GDM1 (cell line): ENCODE measurements at regions not wholly inside any gene's neighbourhood (a gene's known extent, or its start where the extent isn't known, plus 50 kb on each side); places are given as distances from the start of the nearest gene placed in this dataset.
"Not testable (repeated sequence)": the region's sequence is repeated elsewhere in the genome, so short reads cannot be mapped to it uniquely, and the experiment has no call there.

Experiments used
- DNase-seq: peaks from one replicate; lab custom pipeline; 2025; lab: John Stamatoyannopoulos, UW

DNA sequence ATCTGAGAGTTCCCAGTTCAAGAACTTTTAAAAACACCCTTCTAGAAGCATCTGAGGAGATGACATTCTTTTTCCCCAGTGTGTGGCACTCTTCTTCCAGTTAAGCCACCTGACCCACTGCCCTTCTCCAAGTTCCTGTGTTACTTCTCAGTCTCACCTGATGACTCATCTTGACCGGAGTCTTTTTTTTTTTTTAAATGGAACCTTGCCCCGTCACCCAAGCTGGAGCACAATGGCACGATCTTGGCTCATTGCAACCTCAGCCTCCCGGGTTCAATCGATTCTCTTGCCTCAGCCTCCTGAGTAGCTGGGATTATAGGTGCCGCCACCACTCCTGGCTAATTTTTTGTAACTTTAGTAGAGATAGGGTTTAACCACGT is 224.1 kb upstream of the DAB2 start:
- DNase-seq: no peak

DNA sequence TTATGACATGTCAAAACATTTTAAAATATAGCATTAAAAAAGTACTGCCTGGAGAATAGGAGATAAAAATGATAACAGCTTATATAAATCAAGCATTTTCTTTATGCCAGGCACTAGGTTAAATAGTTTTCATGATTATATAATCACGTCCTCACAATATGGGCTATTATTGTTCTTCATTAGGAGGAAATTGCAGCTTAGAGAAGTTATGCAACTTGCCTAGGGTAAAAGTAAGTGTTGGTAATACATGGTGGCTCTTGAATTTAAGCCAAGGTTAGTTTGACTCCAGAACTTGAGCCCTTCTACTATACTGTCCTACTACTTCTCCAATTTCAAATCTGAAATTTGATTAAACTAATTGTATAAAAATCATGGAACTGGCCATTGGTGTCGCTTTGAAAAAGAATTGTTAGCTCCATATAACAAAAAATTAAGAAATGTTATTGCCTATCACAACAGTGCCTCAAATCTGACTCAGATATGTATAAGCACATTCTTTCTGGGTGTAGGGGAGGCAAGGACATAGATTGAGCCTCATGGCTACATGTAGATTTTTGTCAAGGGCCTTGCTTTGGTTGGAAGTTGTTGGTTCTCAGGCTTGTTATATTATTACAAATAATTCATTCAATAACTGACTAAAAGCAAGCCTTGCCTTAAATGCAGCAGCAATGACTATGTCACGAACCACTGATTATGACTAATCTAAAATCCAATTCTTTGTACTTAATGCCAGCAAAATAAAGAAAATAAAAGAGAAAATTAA is 223.5 kb upstream of the DAB2 start:
- DNase-seq: no peak

GRCh38 chr5:39640552-39640951 is 215.8 kb upstream of the DAB2 start:
- no peak for DNase-seq

DNA sequence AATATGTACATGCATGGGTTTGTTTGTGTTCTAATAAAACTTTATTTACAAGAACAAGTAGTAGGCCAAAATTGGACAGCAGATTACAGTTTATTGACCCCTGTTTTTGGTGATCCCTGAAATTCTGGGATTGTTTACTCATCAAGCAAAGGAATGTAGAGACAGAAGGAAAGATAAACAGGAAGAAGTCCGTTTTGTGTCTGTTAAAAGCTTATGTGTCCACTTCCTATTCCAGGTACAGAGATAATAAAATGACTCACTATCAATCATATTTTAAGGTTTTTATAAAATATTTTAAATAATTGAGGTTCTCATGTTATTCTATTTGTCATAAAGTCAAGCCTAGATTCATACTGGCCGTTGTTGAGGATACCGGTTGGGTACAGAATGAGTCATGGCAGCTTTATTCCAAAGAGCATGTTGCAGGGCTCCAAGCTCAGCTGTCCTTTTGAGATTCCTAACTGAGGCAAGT is 214.9 kb upstream of the DAB2 start:
- no peak for DNase-seq

GRCh38 chr5:39638813-39639212 is 214.0 kb upstream of the DAB2 start:
- no peak for DNase-seq

DNA sequence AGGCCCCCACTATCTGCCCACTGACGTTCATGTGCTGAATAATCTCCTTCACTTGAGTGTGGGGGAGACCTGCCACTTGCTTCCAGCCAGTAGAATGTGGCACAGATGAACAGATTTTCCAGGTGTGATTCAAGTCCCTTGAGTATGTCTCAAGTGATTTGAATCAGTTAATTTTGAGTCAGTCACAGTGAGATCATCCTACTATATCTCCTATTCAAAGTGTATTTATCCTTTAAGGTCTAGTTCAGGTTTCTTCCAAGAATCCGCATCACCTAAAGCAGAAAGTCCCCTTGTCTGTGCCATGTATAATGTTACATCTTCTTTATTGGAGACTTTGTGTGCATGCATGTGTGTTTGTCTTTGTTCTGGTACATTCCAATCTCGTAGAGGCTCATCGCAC is 208.3 kb upstream of the DAB2 start:
- DNase-seq: no peak

DNA sequence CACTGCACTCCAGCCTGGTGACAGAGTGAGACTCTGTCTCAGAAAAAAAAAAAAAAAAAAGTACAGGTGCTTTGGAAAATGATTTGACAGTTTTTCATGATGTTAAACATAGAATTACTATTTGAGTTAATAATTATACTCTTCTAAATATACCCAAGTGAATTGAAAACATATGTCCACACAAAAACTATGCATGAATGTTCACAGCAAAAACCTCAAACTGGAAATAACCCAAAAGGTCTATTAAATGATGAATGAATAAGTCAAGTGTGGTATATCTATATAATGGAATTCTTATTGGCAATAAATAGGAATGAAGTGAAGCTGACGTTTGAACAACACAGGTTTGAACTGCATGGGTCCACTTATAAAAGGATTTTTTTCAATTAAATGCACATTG is 207.2 kb upstream of the DAB2 start:
- no peak for DNase-seq

- DNase-seq: no peak
Observed at GRCh38 chr5:39629946-39630345, 205.2 kb upstream of the DAB2 start.

DNA sequence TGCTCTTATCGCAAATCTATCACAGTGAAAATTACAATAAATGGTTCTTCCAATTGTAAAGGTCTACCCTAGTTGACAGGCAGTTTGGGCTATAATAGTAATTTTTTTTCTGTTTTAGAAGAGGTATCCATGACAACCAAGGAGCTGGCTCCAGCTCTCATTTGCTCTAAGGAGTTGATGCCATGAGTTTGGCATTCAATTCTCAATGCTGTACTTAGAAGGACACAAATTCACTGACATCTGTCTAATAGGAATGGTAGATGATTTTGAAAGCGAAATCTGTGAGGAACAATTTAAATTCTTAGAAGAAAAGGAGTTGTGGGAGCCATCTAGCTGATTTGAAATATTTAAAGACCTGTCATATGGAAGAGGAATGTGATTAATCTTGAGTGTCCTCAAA is 203.6 kb upstream of the DAB2 start:
- no peak for DNase-seq

DNA sequence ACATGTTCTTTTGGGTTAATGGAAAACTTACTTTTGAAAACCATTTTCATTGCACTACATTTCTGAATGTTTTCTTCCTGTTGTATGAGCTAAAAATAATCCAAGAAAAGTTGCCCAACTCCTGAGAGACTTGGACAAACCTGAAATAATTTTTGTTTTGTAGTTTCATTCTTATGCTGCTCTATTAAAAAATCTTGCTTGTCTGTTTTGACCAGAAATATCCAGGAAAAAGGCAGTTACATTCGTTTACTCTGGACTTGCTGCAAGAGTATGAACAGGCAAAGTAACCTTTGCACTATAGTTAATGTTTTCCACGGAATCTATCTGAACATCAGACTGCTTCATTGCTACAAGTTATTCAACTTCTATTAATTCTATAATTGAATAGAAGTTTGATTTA is 200.1 kb upstream of the DAB2 start:
- DNase-seq: no peak

DNA sequence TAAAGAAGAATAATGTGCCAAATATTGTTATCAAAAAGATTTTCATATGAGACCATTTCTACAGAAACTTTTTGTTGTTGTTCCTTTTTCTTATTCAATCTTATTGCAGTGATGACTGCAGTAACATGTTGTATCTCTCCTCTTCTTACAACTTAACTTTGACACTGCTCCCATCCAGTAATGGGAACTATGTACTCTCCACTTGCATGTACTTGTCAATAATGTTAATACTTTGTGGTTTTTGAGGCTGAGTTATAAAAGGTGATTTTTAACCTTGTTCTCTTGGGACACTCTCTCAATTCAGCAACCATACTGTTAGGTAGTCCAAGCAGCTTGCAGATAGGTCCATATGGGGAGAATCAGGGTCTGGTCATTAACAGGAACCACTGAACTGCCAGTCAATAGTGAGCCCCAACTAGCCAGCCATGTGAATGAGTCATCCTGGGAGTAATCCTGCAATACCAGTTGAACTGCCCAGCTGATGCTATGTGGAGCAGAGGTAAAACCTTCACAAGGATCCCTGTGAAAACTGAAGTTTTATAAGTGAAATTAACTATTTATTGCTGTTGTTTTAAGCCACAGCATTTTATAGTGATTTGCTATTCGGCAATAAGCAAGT is 199.6 kb upstream of the DAB2 start:
- no peak for DNase-seq

GRCh38 chr5:39623291-39623865 is 198.6 kb upstream of the DAB2 start:
- no peak for DNase-seq

DNA sequence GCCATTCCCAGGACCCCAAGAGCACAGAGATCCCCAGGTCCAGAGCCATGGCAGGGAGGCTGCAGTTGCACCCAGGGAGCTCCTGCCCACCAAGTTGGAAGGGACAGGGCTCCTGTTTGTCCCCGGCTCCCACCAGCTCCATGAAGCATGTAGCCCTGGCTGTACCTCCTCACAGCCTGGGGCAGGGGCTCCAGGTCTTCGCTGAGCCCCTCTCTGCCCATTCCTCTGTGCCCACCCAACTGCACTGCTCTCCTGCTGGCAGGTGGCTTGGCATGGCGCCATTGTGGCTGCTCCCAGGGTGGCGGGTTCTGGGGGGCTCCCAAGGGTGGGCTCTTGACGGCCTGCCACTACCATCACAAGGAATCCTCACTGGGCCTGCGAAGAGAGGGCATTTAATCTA is 197.5 kb upstream of the DAB2 start:
- no peak for DNase-seq

GRCh38 chr5:39619168-39619818 is 194.5 kb upstream of the DAB2 start:
- DNase-seq: no peak

DNA sequence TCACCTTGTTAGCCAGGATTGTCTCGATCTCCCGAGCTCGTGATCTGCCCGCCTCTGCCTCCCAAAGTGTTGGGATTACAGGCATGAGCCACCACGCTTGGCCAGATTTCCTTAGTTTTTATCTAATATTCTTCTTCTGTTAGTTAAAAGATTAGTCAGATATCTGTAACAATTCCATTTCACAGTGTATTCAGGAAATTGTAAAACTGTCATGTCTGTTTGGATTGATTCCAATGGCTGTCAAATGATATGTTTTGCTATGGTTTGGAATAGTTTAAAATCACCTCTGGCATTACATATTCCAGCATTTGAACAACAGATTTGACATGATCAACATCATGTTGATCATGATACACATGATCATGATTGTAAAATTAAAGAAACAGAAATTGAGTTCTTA is 193.6 kb upstream of the DAB2 start:
- DNase-seq: no peak

- DNase-seq: no peak
Observed at GRCh38 chr5:39616131-39616530, 191.4 kb upstream of the DAB2 start.

GRCh38 chr5:39611076-39611475 is 186.3 kb upstream of the DAB2 start:
- DNase-seq: not testable (repeated sequence)

DNA sequence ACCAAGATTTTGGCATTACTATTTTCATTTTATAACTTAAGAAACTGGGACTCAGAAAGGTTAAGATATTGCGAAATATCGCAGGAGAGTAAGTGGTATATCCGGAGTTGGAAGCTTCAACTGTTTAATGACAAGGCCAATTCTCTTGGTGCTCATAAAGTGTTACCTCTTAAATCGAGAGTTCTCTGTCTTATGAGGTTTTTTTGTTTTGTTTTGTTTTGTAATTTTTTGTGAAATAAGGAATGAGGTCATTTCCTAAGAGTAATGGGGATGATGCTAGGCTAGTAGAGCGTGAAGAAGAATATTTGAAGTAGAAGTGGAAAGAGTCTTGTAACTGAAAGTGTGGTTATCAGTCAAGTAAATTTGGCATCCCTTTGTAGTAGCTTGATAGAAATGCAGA is 183.2 kb upstream of the DAB2 start:
- no peak for DNase-seq

GRCh38 chr5:39606591-39606990 is 181.8 kb upstream of the DAB2 start:
- no peak for DNase-seq

DNA sequence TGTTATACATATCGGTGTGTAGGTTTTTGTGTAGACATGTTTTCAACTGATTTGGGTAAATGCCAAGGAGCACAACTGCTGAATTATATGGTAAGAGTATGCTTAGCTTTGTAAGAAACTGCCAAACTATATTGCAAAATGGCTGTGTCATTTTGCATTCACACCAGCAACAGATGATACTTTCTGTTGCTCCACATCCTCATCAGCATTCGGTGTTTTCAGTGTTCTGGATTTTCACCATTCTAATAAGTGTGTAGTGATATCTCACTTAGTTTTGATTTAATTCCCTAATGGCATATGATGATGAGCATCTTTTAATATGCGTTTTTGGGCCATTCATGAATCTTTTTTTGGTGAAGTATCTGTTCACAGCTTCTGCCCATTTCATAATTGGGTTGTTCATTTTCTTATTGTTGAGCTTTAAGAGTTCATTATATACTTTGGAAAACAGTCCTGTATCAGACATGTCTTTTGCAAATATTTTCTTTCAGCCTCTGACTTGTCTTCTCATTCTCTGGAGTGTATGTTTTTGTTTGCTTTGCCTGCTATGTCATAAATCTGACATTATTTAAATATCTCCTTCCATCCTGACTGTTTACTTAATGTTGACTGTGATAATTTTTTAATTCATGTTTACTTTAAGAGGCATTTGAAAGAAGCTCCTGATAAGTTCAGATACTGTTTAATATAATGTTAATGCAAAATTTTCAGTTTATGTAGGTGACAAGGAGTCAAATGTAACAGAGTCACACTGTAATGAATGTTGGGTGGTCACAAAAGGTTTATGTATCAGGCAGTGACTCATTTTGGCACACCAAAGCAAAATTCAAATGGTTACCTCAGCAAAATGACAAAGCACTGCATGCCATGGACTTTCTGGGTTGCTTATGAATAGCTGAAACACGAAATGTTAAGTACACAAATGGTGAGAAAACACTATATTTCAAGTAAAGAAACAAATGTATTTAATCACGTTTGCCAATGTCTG is 181.1 kb upstream of the DAB2 start:
- DNase-seq: no peak

- no peak for DNase-seq
Observed at GRCh38 chr5:39605145-39605544, 180.4 kb upstream of the DAB2 start.

DNA sequence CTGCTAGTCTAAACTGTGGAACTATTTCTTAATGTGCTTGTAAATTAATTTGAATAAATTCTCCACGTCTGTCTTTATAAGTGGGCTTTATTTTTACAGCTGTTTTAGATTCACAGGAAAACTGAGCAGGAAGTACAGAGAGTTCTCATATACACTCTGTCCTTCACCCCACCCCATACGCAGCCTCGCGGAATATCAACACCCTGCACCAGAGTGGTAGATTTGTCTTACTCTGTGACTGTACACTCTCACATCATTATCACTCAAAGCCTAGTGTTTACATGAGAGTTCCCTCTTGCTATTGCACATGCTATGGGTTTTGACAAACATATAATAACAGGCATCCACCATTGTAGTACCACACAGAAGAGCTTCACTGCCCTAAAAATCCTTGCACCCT is 179.7 kb upstream of the DAB2 start:
- no peak for DNase-seq
